ENCODE measurements at regions not wholly inside any gene's neighbourhood (a gene's known extent, or its start where the extent isn't known, plus 50 kb on each side); places are given as distances from the start of the nearest gene placed in this dataset.

DNA sequence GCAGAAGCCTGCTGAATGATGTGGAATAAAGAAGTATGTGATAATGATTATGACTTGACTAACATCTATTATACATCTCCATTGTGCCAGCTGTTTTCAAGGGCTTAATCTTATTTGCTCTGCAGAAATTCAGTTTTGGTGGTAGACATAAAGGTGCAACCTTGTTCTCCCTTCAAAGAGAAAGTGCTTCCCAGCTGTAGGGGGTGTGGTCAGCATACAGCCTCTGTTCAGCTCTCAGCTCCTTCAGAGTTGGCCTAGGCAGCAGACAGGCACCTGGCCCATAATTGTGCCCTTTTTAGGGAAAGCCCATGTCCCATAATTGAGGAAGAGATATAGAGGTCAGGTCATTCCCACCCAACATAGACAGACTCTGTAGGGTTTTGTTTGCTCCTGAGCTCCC, 104.3 kb upstream of the EOMES start:
- no peak overlapping the region for H3K27ac ChIP-seq (ENCODE audit: low read length)
- H3K9me3 ChIP-seq (replicated peaks; ENCODE audit: insufficient read depth, low read length): no peaks in the 10 kb centered on the region
- no peaks in the 10 kb centered on the region for H3K27me3 ChIP-seq (replicated peaks; ENCODE audit: insufficient read depth, low read length)
- H3K4me2 ChIP-seq (ENCODE audit: low read depth, low read length): no peak overlapping the region
- no peak for DNase-seq
- TF ChIP-seq CTCF (IDR thresholded peaks at IDR 0.05; ENCODE audit: low read length): no peak
- no peak for TF ChIP-seq EZH2phosphoT487 (IDR thresholded peaks at IDR 0.05; ENCODE audit: low read length)
- TF ChIP-seq EZH2 (optimal IDR thresholded peaks at IDR 0.05; ENCODE audit: low read depth, low read length): no peak
- H3F3A ChIP-seq (ENCODE audit: insufficient read depth, low read length): no peaks in the 10 kb centered on the region
- H3K9me2 ChIP-seq (replicated peaks; ENCODE audit: insufficient read depth, low read length): no peaks in the 10 kb centered on the region
- H3K4me1 ChIP-seq (ENCODE audit: low read length): no peaks in the 10 kb centered on the region
- H2AFZ ChIP-seq (ENCODE audit: low read length): no peak overlapping the region
- no peaks in the 10 kb centered on the region for H3K79me2 ChIP-seq (ENCODE audit: low read length)
- no peak overlapping the region for H3K9ac ChIP-seq (ENCODE audit: low read length)
- H4K20me1 ChIP-seq (ENCODE audit: insufficient read depth, low read length): no peaks in the 10 kb centered on the region
- H3K36me3 ChIP-seq (replicated peaks; ENCODE audit: insufficient read depth, low read length): no peaks in the 10 kb centered on the region
- no peak overlapping the region for H3K4me3 ChIP-seq (ENCODE audit: low read length)

GRCh38 chr3:27827041-27827440, 104.9 kb upstream of the EOMES start:
- H3K36me3 ChIP-seq (replicated peaks; ENCODE audit: insufficient read depth, low read length): no peaks in the 10 kb centered on the region
- no peak for TF ChIP-seq EZH2phosphoT487 (IDR thresholded peaks at IDR 0.05; ENCODE audit: low read length)
- TF ChIP-seq CTCF (IDR thresholded peaks at IDR 0.05; ENCODE audit: low read length): no peak
- TF ChIP-seq EZH2 (optimal IDR thresholded peaks at IDR 0.05; ENCODE audit: low read depth, low read length): no peak
- DNase-seq: no peak

DNA sequence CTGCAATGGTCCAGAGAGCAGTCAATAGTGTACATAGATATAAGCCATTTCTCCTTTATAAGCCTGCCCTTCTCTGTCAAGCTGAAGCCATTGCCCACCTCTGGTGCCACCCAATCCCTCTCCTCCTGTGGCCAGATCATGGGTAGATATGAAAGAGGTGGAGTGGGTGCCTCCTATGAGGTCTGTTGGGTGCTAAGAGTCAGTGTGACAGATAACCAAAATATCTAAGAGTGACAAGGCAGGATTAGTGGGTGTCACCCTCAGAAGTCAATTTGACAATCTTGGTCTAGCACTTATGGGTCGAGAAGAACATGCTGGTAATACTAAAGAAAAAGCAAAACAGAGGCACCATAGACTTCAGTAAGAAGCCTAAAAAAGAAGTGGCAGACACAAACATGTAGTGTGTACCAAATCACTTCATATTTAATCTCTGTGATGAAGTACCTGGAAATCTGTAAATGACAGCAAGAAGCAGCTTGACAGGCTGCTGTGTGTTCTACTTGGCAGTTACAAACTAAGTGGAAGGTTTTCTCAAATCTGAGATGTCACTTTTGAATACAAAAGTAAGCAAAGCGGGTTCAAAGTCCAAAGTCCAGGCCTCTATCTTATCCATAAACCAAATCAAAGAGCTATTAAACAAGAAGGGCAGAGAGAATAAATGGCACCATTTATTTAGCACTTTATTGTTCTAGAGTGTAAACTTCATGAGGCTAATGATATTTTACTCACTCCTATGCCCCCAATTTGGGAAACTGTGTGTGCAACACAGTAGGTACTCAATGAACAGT, 118.9 kb upstream of the EOMES start:
- Histone ChIP-seq H3K4me3 (ENCODE audit: low read length) (no peak overlapping the region), H3K9ac (ENCODE audit: low read length) (no peak overlapping the region), H4K20me1 (ENCODE audit: insufficient read depth, low read length) (no peaks in the 10 kb centered on the region), H3K79me2 (ENCODE audit: low read length) (no peaks in the 10 kb centered on the region), H3K9me2 (replicated peaks; ENCODE audit: insufficient read depth, low read length) (no peaks in the 10 kb centered on the region), H3K9me3 (replicated peaks; ENCODE audit: insufficient read depth, low read length) (no peaks in the 10 kb centered on the region), H2AFZ (ENCODE audit: low read length) (no peak overlapping the region), H3K4me1 (ENCODE audit: low read length) (no peaks in the 10 kb centered on the region), H3K4me2 (ENCODE audit: low read depth, low read length) (no peak overlapping the region), H3K36me3 (replicated peaks; ENCODE audit: insufficient read depth, low read length) (no peaks in the 10 kb centered on the region), H3F3A (ENCODE audit: insufficient read depth, low read length) (no peaks in the 10 kb centered on the region), H3K27ac (ENCODE audit: low read length) (no peak overlapping the region), H3K27me3 (replicated peaks; ENCODE audit: insufficient read depth, low read length) (no peaks in the 10 kb centered on the region)
- TF ChIP-seq EZH2 (optimal IDR thresholded peaks at IDR 0.05; ENCODE audit: low read depth, low read length) (no peak), CTCF (IDR thresholded peaks at IDR 0.05; ENCODE audit: low read length) (no peak), EZH2phosphoT487 (IDR thresholded peaks at IDR 0.05; ENCODE audit: low read length) (no peak)
- no peak for DNase-seq

More at GRCh38 chr3:27827041-27827440, 104.9 kb upstream of the EOMES start:
- H3K9me3 ChIP-seq (replicated peaks; ENCODE audit: insufficient read depth, low read length): no peaks in the 10 kb centered on the region
- H3K4me1 ChIP-seq (ENCODE audit: low read length): no peaks in the 10 kb centered on the region
- H4K20me1 ChIP-seq (ENCODE audit: insufficient read depth, low read length): no peaks in the 10 kb centered on the region
- H3K9ac ChIP-seq (ENCODE audit: low read length): no peak overlapping the region
- H3F3A ChIP-seq (ENCODE audit: insufficient read depth, low read length): no peaks in the 10 kb centered on the region
- no peaks in the 10 kb centered on the region for H3K27me3 ChIP-seq (replicated peaks; ENCODE audit: insufficient read depth, low read length)
- no peaks in the 10 kb centered on the region for H3K9me2 ChIP-seq (replicated peaks; ENCODE audit: insufficient read depth, low read length)
- no peak overlapping the region for H3K4me3 ChIP-seq (ENCODE audit: low read length)
- H3K79me2 ChIP-seq (ENCODE audit: low read length): no peaks in the 10 kb centered on the region
- no peak overlapping the region for H2AFZ ChIP-seq (ENCODE audit: low read length)
- no peak overlapping the region for H3K27ac ChIP-seq (ENCODE audit: low read length)
- no peak overlapping the region for H3K4me2 ChIP-seq (ENCODE audit: low read depth, low read length)
